A549 (cell line): ENCODE measurements at regions not wholly inside any gene's neighbourhood (a gene's known extent, or its start where the extent isn't known, plus 50 kb on each side); places are given as distances from the start of the nearest gene placed in this dataset.

Experiments used
- ATAC-seq, 2 experiments: fragments of 200-7000 bp in 1 of 2; fragments of >200 bp in 1 of 2; cut with Nextera tagmentation in 1 of 2; cut with Tn5 transposase in 1 of 2; 3 replicates each; pipeline versions ENCODE4 v1.8.0 to v1.9.1; 2018 to 2020; ENCODE audit warnings: mild to moderate bottlenecking in 1 of 2, moderate library complexity in 1 of 2
- CTCF ChIA-PET: fragments of 300-600 bp; sonication (Branson Sonifier 250); formaldehyde crosslinking; extraction: SDS; loops from one replicate; lab custom pipeline; 2021; ENCODE audit warnings: antibody characterized with exemption, inconsistent platforms; lab: Yijun Ruan, JAX
- POLR2A ChIA-PET: fragments of 350-600 bp; formaldehyde crosslinking; extraction: SDS; loops from one replicate; lab custom pipeline; 2021; ENCODE audit warnings: antibody characterized with exemption, inconsistent platforms; lab: Yijun Ruan, JAX
- DNase-seq, 2 experiments: peaks; one replicate each; pipeline versions ENCODE4 v3.0.0 to v3.0.0-alpha.2; 2011 to 2016; ENCODE audit warnings: low read depth in 1 of 2, low spot score in 1 of 2
- FAIRE-seq: peaks from 2 replicates; lab custom pipeline; 2011; peaks lifted over from hg19 to GRCh38; lab: Jason Lieb, UNC
- H3K27ac ChIP-seq, 2 experiments: fragments of >200 bp; sonication (Bioruptor Twin); formaldehyde crosslinking; 3 replicates each; pipeline ENCODE4 v1.5.1; 2016 to 2017
- H3K4me1 ChIP-seq: fragments of >200 bp; sonication (Bioruptor Twin); formaldehyde crosslinking; 3 replicates; pipeline ENCODE4 v1.6.1; 2016
- H3K4me2 ChIP-seq: fragments of >200 bp; sonication (Bioruptor Twin); formaldehyde crosslinking; 3 replicates; pipeline ENCODE4 v1.6.1; 2016
- H3K4me3 ChIP-seq: fragments of >200 bp; sonication (Bioruptor Twin); formaldehyde crosslinking; 3 replicates; pipeline ENCODE4 v1.5.1; 2016
- H3K9me3 ChIP-seq: fragments of >200 bp; sonication (Bioruptor Twin); formaldehyde crosslinking; 3 replicates; pipeline ENCODE4 v1.6.1; 2016
- EP300 ChIP-seq, 2 experiments: fragments of >200 bp; sonication (Bioruptor Twin); formaldehyde crosslinking; IDR thresholded peaks; 2 replicates in 1 of 2; 3 replicates in 1 of 2; pipeline ENCODE4 v1.6.1; 2016 to 2017
- HDAC2 ChIP-seq: fragments of 200-600 bp; sonication (generic); IDR thresholded peaks from 2 replicates; pipeline ENCODE4 v1.6.1; 2016
- HMGXB4 ChIP-seq: fragments of 250-450 bp; sonication (Bioruptor Pico); IDR thresholded peaks from 2 replicates; pipeline ENCODE4 v1.5.0; 2021; ENCODE audit warnings: mild to moderate bottlenecking, moderate library complexity, borderline replicate concordance
- HOXA7 ChIP-seq: fragments of 250-450 bp; sonication (Bioruptor Pico); IDR thresholded peaks from 2 replicates; pipeline ENCODE4 v1.5.0; 2020; ENCODE audit warnings: mild to moderate bottlenecking, moderate library complexity
- HOXB5 ChIP-seq: fragments of 250-450 bp; sonication (Bioruptor Pico); IDR thresholded peaks from 2 replicates; pipeline ENCODE4 v1.5.0; 2020; ENCODE audit warnings: mild to moderate bottlenecking, moderate library complexity
- MAFK ChIP-seq: fragments of 450-650 bp; IDR thresholded peaks from 2 replicates; pipeline ENCODE4 v1.6.1; 2014; ENCODE audit not compliant: partially characterized antibody
- NFE2L2 ChIP-seq: fragments of 150-350 bp; conservative IDR thresholded peaks from 2 replicates; pipeline ENCODE4 v1.6.1; 2014; ENCODE audit warnings: low read length
- NR3C1 ChIP-seq: fragments of >200 bp; sonication (Bioruptor Twin); formaldehyde crosslinking; IDR thresholded peaks from 3 replicates; pipeline ENCODE4 v1.6.1; 2017
- PHF8 ChIP-seq: fragments of 200-600 bp; sonication (generic); IDR thresholded peaks from 2 replicates; pipeline ENCODE4 v1.6.1; 2016; ENCODE audit warnings: low read depth, mild to moderate bottlenecking, antibody characterized with exemption, moderate library complexity, borderline replicate concordance
- RAD21 ChIP-seq, 2 experiments: fragments of >200 bp in 1 of 2; sonication (Bioruptor Twin) in 1 of 2; formaldehyde crosslinking in 1 of 2; IDR thresholded peaks in 1 of 2; conservative IDR thresholded peaks in 1 of 2; 2 replicates in 1 of 2; 3 replicates in 1 of 2; pipeline ENCODE4 v1.6.1; 2012 to 2018; ENCODE audit warnings: inconsistent platforms in 1 of 2
- RCOR1 ChIP-seq: fragments of 150-350 bp; IDR thresholded peaks from 2 replicates; pipeline ENCODE4 v1.6.1; 2014; ENCODE audit warnings: antibody characterized with exemption, low read length, low read depth
- TFCP2L1 ChIP-seq: fragments of 250-450 bp; sonication (Bioruptor Pico); IDR thresholded peaks from 2 replicates; pipeline ENCODE4 v1.5.0; 2021; ENCODE audit warnings: mild to moderate bottlenecking
- TP53 ChIP-seq: fragments of 250-450 bp; sonication (Bioruptor Pico); IDR thresholded peaks from 2 replicates; pipeline ENCODE4 v1.5.0; 2021; ENCODE audit warnings: mild to moderate bottlenecking, moderate library complexity
- ZFP36 ChIP-seq: fragments of 450-650 bp; IDR thresholded peaks from 2 replicates; pipeline ENCODE4 v1.6.1; 2014; ENCODE audit warnings: borderline replicate concordance; ENCODE audit not compliant: partially characterized antibody
- ZSCAN20 ChIP-seq: fragments of 250-450 bp; sonication (Bioruptor Pico); IDR thresholded peaks from 2 replicates; pipeline ENCODE4 v1.8.0; 2022; ENCODE audit warnings: mild to moderate bottlenecking, moderate library complexity
- WGBS: methylation state at CpG from one replicate; pipeline ENCODE4 v1.1.6; 2017; ENCODE audit errors: missing lambda C conversion rate; 5-methylcytosine and 5-hydroxymethylcytosine counted together
- TF ChIP-seq, protein P1 (sequence below): fragments of >200 bp; sonication (Bioruptor Twin); formaldehyde crosslinking; IDR thresholded peaks from 3 replicates; pipeline ENCODE4 v1.6.1; 2016
- TF ChIP-seq, protein P2 (sequence below): fragments of 200-600 bp; sonication (generic); IDR thresholded peaks from 2 replicates; pipeline ENCODE4 v1.6.1; 2016; ENCODE audit warnings: antibody characterized with exemption, mild to moderate bottlenecking, moderate library complexity

- ATAC-seq = peak; percentile 69 to 73
- peak; percentile 52 to 60 for DNase-seq
- Histone ChIP-seq H3K9me3 (no peaks in the 10 kb centered on the region), H3K4me1 (no peaks in the 10 kb centered on the region), H3K27ac (no peak overlapping the region), H3K4me3 (no peak overlapping the region), H3K4me2 (peak overlapping the region; percentile 33; the same call in 1 of the 3 replicates)
- no peak for FAIRE-seq
- POLR2A ChIA-PET = no interaction called here
- CTCF ChIA-PET = interaction anchor here (0.5 to 2.7 kb wide), 4 partner anchors 11 to 344 kb away, joined by 3 to 6 read pairs (median 4); no protein-coding TSS in a partner anchor
- TF ChIP-seq RCOR1 (no peak), HOXA7 (no peak), EP300 (IDR thresholded peaks at IDR 0.05) (no peak), MAFK (no peak), NR3C1 (no peak), PHF8 (no peak), RAD21 (conservative IDR thresholded peaks at IDR 0.05 in 1 of 2, IDR thresholded peaks at IDR 0.05 in 1 of 2) (no peak), TFCP2L1 (CRISPR knock-in tag) (no peak), TP53 (CRISPR knock-in tag) (no peak), NFE2L2 (no peak)
- TF ChIP-seq, protein P1, sequence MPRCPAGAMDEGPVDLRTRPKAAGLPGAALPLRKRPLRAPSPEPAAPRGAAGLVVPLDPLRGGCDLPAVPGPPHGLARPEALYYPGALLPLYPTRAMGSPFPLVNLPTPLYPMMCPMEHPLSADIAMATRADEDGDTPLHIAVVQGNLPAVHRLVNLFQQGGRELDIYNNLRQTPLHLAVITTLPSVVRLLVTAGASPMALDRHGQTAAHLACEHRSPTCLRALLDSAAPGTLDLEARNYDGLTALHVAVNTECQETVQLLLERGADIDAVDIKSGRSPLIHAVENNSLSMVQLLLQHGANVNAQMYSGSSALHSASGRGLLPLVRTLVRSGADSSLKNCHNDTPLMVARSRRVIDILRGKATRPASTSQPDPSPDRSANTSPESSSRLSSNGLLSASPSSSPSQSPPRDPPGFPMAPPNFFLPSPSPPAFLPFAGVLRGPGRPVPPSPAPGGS = no peak
- TF ChIP-seq, all 56 proteins: peak for 0
- WGBS = 6% methylated on average over 16 of the region's 18 CpGs
Measured at GRCh38 chr19:5397804-5398692, 57.2 kb upstream of the ZNRF4 start.

DNA sequence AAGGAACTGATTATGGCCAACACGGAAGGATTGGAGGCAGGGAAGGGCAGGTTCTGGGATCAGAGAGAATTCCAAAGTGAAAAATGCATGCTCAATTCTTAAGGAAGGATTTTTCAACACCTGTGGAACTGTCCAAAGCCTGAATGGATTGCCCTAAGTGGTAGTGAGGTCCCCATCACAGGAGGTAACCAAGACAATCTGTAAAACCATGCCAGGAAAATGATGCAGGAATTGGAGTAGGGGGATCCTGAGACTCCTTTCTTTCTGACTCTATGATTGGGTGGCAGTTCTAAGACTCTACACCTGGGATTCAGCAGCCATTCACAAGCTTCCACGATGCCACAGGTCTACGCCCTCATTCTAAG, 56.5 kb upstream of the ZNRF4 start:
- Histone ChIP-seq H3K4me2 (no peak overlapping the region), H3K27ac (no peak overlapping the region), H3K4me1 (no peaks in the 10 kb centered on the region), H3K9me3 (no peaks in the 10 kb centered on the region), H3K4me3 (no peak overlapping the region)
- DNase-seq (no peak), ATAC-seq (no peak), FAIRE-seq (no peak)
- POLR2A ChIA-PET = no interaction called here
- WGBS = 80% methylated on average over 3 of the region's 3 CpGs
- TF ChIP-seq HDAC2 (no peak), HMGXB4 (CRISPR knock-in tag) (no peak), HOXA7 (no peak), ZFP36 (peak; percentile 25)
- CTCF ChIA-PET = interaction anchor here (0.5 to 2.7 kb wide), 3 partner anchors 12 to 21 kb away, joined by 3 to 6 read pairs (median 4); no protein-coding TSS in a partner anchor

DNA sequence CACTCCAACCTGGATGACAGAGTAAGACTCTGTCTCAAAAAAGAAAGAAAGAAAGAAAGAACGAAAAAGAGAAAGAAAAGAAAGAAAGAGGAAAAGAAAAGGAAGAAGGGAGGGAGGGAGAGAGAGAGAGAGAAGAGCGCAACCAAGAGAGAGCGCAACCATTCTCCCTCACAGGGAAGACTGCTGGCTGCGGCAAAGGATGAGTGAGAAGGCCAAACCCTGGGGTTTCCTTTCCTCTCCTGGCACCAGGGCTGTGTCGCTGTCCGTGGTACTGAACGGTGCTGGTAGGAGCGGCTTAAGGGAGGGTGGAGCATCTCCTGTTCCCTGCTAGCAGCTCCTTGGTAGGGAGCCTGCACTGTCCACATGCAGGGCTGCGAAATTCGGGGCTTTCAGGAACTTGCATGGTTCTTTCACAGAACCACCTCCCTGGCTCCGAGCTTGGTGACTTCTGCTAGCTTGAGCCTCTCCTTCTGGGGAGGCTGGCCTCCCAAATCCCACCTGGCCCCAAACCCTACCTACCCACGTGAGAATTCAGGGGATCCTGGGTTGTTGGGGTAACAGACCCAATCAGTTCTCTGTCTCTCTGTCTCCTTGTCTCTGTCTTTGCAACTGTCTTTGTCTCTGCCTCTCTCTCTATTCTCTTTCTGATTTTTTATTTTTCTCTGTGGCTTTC, 51.1 kb upstream of the ZNRF4 start:
- ATAC-seq = peak; percentile 98 to 100
- DNase-seq = peak; percentile 61 to 79
- TF ChIP-seq HOXB5 (CRISPR knock-in tag) (0 out of 2 replicates have a peak, but pooled peaks have one; percentile 39), ZSCAN20 (CRISPR knock-in tag) (no peak)
- TF ChIP-seq, protein P2, sequence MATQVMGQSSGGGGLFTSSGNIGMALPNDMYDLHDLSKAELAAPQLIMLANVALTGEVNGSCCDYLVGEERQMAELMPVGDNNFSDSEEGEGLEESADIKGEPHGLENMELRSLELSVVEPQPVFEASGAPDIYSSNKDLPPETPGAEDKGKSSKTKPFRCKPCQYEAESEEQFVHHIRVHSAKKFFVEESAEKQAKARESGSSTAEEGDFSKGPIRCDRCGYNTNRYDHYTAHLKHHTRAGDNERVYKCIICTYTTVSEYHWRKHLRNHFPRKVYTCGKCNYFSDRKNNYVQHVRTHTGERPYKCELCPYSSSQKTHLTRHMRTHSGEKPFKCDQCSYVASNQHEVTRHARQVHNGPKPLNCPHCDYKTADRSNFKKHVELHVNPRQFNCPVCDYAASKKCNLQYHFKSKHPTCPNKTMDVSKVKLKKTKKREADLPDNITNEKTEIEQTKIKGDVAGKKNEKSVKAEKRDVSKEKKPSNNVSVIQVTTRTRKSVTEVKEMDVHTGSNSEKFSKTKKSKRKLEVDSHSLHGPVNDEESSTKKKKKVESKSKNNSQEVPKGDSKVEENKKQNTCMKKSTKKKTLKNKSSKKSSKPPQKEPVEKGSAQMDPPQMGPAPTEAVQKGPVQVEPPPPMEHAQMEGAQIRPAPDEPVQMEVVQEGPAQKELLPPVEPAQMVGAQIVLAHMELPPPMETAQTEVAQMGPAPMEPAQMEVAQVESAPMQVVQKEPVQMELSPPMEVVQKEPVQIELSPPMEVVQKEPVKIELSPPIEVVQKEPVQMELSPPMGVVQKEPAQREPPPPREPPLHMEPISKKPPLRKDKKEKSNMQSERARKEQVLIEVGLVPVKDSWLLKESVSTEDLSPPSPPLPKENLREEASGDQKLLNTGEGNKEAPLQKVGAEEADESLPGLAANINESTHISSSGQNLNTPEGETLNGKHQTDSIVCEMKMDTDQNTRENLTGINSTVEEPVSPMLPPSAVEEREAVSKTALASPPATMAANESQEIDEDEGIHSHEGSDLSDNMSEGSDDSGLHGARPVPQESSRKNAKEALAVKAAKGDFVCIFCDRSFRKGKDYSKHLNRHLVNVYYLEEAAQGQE = peak; percentile 96
- H3K9me3 ChIP-seq = no peaks in the 10 kb centered on the region; the same call in 2 of the 3 replicates
- POLR2A ChIA-PET = no interaction called here
- FAIRE-seq = no peak
- H3K4me2 ChIP-seq = no peak overlapping the region
- H3K4me1 ChIP-seq = no peaks in the 10 kb centered on the region
- WGBS = 6% methylated on average over 10 of the region's 12 CpGs
- no peak overlapping the region for H3K4me3 ChIP-seq
- no peak overlapping the region for H3K27ac ChIP-seq
- CTCF ChIA-PET = no interaction called here
